ENCODE measurements at regions not wholly inside any gene's neighbourhood (a gene's known extent, or its start where the extent isn't known, plus 50 kb on each side); places are given as distances from the start of the nearest gene placed in this dataset.
"Not testable (repeated sequence)": the region's sequence is repeated elsewhere in the genome, so short reads cannot be mapped to it uniquely, and the experiment has no call there.

DNA sequence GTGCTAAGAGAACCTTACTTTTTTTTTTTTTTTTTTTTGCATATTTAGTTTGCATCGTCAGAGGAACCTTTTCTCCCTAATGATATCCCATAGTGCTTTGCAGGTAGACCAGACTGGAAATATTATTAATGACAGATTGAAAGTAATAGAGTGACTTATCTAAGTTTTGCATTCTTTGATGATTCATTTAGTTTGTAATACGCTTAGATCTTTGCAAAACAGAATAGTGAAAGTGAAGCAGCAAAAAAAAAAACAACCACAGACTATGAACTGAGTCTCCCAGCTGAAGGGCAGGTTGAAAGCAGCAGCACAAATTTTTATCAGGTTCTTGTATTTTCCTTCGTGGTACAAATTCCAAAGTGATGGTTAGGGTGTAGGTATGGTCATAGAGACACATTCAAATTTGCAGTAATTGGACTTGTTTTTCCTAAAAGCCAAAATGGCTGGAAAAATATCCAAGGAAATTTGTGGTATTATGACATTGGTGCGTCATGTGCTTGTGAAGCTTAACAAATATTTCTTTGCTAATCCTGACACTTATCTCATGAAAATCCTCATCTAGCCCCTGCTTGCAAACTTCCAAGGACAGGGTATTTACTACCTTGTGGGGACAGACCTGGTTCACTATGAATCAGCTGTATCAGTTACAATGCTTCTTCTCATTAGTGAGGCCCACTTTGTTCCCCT, 81.8 kb upstream of the CREB5 start:
- no peak for DNase-seq

DNA sequence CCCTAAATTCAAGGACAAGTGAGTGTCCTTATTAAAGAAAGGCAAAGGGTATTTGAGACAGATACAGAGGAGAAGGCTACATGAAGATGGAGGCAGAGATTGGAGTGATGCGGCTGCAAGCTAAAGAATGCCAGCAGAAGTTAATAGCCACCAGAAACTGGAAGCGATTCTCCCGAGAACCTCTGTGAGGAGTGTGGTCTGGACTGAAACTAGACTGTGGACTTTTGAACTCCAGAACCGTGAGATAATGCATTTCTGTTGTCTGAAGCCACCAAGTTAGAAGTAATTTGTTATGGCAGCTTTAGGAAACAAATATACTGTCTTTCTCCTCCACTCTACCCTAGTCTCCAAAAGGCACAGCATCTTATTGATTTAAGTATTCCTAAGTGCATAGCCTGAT, 80.3 kb upstream of the CREB5 start:
- no peak for DNase-seq

DNA sequence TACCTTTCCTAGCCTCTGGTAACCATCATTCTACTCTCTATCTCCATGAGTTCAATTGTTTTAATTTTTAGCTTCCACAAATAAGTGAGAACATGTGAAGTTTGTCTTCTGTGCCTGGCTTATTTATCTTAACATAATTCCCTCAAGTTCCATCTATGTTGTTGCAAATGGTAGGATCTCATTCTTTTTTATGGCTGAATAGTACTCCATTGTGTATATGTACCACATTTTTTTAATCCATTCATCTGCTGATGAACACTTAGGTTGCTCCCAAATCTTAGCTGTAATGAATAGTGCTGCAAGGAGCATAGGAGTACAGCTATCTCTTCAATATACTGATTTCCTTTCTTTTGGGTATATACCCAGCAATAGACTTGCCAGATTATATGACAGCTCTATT, 78.8 kb upstream of the CREB5 start:
- DNase-seq: not testable (repeated sequence)

DNA sequence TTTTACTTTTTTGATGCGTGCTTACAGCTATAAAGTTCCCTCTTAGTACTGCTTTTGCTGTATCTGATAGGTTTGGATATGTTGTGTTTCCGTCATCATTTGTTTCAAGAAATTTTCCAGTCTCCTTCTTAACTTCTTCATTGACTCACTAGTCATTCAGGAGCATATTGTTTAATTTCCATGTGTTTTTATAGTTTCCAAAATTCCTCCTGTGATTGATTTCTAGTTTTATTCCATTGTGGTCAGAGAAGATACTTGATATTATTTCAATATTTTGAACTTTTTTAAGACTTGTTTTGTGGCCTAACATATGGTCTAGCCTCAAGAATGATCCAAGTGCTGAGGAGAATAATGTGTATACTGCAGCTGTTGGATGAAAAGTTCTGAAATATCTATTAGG, 75.5 kb upstream of the CREB5 start:
- DNase-seq: no peak

DNA sequence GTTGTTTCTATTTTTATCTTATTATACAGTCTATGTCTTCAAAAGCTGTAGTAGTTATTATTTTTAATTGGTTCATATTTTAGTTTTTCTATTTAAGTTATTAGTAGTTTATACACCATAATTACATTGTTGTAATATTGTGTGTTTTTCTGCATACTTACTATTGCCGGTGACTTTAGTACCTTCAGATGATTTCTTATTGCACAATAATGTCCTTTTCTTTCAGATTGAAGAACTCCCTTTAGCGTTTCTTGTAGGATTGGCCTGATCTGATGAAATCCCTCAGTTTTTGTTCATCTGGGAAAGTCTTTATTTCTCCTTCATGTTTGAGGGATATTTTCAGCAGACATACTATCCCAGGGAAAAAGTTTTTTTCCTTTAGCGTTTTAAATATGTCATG, 74.3 kb upstream of the CREB5 start:
- no peak for DNase-seq

DNA sequence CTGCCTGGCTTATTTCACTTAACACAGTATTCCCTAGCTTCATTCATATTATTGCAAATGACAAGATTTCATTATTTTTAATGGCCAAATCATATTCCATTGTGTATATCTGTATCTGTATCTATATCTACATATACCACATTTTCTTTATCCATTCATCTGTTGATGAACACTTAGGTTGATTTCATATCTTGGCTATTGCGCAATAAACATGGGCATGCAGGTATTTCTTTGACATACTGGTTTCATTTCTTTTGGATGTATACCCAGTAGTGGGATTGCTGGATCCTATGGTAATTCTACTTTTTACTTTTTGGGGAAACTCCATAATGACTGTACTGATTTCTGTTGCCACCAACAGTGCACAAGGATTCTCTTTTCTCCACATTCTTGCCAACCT, 68.9 kb upstream of the CREB5 start:
- DNase-seq: no peak

DNA sequence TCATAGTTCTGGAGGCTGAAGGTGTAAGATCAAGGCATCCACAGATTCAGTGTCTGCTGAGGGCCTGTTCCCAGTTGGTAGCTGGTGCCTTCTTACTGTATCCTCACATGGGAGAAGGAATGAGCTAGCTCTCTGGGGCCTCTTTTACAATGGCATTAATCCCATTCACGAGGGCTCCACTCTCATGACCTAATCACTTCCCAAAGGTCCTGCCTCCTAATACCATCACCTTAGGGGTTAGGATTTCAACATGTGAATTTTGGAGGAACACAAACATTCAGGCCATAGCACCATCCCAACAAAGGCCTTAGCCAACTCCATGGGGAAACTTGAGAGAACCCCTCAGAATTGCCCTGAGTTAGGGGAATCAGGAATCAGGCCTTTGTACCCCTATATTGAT, 66.1 kb upstream of the CREB5 start:
- DNase-seq: no peak

DNA sequence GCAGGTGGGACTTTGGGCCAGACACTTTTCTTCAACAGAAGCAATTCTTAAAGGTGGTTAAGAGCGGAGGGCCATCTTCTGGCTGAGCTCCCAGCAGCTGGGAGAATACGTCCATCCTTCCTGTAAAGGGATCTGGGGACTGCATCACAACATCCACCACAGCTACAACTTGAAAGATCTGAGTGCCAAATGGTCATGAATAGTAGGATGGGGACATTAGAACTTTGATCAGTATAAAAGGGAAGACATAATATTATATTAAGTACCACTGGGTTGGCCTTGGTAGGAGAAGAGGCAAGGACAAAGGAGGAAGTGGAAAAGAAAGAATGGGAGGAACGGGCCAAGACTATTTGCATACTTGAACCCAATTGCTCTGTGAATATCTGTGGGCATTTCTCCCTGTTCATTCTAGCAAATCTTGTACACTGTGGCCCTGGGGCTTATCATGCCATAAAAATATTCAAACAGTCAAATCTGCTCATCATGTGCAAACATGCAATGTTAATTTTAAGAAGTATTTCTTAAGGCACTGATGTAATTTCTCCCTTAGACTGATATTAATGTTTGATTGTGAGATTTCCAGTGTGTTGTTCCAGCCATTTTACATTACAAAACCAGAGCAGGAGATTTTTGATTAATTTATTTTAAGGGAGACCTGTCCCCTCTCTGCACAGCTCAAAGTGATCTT, 65.5 kb upstream of the CREB5 start:
- no peak for DNase-seq

DNA sequence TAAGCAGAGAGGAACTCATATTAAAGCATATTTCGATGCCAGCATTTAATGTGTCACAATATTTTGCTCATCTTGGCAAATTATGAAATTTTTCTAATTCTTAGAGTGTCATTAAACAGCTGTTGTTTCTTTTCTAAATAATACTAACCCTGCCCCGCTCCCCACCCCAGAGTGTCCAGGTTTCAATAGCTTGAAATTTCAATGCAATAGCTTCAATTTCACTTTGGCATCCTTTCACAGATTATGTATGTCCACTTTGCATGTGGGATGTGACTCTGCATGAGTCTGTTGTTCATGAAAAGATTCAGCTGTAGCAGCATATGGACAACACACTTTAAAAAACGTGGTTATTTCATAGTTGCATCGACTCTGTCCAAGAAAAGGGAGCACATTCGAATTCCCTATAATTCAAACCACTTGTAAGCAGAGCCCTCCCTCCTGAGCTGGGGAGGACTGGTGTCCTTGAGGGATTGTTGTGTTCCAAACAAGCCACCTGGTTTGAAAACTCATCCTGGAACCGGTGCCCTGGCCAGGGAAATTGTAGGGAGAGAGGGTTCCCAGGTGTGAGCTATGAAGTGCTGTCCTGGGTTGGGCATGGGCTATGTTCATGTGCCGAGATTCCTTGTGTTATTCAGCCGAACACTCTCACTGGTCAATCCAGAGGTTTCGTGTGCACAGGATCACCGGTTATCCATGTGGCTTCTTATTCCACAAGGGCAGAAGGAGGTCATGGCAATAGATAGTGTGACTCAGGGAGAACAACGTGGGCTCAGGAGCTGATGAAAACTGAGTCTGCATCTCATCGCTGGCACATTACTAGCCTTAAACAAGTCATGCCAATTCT, 64.6 kb upstream of the CREB5 start:
- no peak for DNase-seq

DNA sequence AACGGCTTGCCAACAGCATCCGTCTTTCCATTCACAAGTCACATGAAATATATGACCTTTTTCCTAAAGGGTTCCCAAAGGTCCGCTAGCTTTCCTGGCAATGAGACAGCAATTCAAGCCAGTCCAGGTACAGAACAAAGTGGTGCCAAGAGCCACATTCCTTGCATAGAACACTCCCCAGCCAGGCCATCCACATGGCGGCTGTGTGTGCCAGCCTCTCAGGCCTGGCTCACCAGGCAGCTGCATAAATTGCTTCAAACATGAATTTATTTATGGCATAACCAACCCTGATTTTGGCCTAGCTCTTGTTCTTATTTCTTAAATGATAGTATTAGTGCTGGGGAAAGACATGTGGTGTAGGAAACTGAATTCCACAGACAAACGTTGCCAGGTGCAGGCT, 63.7 kb upstream of the CREB5 start:
- peak; percentile 10 for DNase-seq

DNA sequence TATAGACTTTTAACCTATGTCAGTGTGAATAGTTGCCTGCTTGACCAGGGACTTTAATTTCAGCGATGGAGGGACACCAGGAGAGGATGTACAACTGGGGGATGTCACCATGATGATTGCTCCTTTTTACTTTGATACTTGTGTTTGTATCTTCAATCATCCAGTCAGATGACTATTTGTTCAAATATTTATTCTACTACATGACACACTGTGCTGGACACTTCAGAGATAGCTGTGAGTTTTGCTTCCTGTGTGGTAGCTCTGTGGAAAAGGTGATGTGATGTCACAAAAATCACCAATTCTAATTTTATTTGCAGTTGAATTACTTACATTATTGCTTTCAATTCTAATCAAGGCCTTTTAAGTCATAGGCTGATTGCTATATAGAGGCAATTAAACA, 62.7 kb upstream of the CREB5 start:
- peak; percentile 8 for DNase-seq

DNA sequence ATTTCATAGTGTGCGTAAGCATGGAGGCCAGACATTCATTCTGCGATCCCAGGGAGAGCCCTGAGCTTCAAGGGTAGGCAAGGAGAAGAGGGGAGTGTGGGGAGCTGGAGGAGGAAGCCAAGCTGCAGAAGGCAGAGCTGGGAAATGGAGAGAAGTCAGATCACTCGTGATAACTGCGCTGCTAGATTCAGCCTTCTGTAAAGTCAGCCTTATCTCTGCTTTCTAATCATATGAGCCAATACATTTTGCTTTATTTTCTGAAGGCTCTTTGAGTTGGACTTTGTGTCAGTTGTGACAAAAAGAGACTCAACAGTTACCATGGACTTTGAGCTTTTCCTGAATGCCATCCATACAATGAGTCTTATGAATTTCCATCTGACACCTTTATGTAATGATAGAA, 61.7 kb upstream of the CREB5 start:
- no peak for DNase-seq

DNA sequence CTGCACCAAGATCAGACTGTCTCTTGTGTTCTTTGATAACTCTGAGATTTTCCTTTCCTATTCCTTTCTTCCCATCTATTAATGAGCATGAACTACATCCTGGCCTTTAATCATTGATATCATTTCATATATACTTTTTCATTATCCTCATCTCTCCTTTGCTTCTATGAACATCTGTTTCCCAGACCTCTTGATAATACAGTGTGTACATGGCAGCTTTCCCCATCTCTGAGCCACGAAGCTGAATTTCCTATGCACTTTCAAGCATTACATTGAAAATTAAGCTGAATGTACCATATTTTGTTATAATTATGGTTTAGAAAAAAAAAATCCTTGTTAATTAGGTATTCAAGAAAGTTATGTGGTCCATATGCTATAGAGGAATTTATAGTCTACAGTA, 60.9 kb upstream of the CREB5 start:
- no peak for DNase-seq

DNA sequence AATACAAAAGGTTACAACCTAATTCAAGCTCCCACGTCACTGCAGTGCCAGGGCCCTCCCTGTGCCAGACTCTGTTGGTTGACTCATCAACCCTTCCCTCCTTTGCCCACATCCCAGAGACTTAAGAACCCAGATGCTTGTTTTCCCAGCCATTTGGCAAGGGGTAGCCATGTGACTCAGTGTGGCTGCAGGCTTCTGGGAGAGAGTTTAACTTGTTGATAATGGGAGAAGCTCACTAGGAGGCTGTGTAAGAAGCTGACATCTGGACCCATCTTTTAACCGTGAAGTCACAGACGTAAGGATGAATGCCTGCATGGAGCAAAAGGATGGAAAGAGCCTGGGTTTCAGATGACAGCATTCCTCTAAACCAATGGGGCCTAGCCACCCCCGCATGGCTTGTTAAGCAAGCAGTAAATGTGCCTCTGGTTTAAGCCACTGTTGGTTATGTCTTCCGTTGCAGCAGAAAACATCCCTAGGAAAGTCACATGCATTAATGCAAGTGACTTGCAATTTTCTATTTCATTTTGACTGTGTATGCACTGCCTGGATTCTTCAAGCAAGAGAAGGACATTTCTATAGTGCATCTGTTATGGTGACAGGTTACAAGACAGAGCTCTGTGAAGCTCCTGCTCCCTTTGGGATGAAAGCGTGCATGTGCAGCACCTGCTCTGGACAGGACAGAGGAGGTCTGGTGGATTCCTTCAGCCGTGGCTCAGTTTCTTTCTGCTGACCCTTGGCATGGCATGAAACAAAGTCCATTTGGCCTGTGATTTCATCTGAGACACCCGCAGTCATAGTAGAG, 57.5 kb upstream of the CREB5 start:
- DNase-seq: no peak

DNA sequence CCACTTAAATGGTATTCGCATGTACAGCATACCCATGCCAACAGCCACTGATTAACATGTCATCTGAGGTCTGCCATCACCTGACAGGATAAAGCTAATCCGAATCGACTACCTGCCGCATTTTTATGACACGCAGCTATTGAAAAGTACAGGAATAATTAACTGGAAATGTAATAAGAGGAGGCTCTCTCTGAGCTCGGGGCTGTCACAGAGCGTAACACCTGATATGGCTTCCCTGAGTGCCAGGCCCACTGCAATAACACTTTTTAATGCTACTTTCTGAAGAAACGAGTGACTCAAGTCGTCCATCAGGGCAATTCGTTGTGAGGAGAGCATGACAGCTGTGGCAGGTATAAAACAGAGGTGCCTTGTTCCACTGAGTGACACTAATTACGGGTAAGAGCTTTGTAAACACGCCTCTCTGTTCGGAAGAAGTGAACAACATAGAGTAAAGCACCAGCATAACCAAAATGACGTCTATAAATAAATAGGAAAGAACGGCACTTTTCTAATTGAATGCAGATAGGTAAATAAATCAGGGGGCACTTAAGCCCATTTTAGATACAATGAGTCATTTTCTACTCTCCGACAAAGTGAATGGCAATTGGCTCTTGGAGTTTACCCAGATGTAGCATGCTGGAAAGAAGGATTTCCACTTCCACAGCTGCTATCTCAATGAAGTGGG, 56.5 kb upstream of the CREB5 start:
- DNase-seq: peak; percentile 98

DNA sequence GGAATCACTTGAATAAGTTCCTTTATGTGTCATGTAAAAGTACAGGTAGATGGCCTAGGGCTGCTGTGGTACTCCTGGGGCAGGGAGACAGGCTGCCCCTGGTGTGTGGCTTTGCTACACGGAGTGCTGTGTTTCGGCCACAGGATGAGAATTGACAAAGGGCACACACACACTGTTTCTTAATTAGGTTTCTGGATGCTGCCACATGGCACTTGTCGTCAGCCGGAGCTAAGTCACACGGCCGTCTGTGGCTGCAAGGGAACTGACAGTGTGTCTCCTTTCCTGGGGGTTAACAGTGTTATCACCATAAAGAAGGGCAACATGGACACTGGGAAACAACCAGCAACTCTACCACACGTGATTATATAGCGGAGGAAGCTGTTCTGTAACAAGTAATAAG, 55.7 kb upstream of the CREB5 start:
- DNase-seq: peak; percentile 45

DNA sequence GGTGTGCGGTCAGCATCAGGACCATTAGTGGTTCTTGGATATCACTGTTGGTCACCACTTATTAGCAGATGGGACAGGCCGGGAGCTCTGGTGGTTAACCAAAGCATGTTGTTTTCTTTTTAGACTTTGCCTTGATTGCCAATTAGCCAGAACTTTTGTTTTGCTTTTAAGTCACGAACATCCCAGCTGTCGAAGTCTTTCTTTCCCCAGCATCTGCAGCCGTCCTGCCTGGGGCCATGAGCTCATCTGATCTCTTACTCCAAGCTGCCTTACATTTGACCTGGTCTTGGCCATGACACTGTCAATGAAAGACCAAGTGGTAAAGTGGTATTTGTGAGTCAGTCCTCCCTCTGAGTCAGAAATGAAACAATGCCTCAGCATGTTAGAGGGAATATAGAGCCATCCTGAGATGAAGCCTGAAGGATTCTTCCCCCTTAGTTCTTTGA, 53.9 kb upstream of the CREB5 start:
- DNase-seq: no peak

DNA sequence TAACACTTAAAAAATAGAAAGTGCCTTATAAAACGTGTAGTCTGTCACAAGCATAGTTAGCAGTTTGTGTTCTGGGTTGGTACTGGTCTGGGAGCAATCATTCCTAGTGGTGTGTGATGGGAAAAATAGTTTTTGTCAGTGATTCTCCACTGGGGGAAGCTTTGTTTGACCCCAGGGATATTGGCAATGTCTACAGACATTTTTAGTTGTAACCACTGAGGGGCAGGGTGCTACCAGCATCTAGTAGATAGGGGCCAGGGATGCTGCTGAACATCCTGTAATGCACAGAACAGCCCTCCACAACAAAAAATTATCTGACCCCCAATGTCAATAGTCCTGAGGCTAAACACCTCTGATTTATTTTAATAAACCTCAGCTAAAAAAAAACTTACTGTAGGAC, 51.6 kb upstream of the CREB5 start:
- no peak for DNase-seq

DNA sequence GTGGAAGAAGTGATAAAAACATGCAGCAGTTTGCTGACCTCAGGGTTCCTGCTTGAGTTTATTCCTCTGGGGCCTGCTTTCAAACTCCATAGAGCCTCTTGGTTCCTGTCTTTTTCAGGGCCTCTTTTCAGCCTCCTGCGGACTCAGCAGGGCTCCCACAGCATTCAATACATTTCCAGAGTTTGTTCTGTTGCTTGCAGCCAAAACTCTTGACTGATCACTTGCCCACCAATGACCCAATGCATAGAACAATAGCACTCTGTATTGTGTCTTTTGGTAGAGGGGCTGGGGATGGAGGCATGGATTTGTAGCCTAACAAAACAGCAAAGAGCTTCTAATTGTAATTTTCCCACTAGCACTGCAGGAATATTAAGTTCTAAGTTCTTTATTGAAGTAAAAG, 50.8 kb upstream of the CREB5 start:
- no peak for DNase-seq

DNA sequence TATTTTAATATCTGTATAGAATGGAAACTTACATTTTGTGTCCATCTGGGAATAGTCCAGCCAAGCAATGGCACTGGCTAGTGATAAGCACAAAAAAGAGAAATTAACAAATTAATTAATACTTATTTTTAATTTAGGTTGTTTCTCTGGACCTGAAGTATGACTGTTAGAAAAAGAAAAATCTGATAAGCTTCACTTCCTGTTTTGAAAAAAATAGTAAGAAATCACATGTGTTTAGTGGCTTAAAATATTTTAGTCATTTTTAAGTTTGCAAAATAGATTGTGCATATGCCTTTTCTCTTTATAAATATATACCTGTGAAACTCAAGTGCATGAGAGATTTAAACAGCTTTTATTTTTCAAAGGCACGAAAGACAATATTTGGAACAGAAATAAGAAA, 50.1 kb upstream of the CREB5 start:
- no peak for DNase-seq
